Stimulated activated CD4-positive, alpha-beta T cell treated with anti-CD3 and anti-CD28 coated beads, Interleukin-15, amount 100 ng/mL, for 48 hours (primary cell): ENCODE measurements at regions not wholly inside any gene's neighbourhood (a gene's known extent, or its start where the extent isn't known, plus 50 kb on each side); places are given as distances from the start of the nearest gene placed in this dataset.

ENCODE experiments used
- DNase-seq, 2 donors: peaks; one replicate each; pipeline ENCODE4 v3.0.0-alpha.2; 2020; ENCODE audit warnings: low read depth in 2 of 2

GRCh38 chr10:78185693-78186055 lies 152.0 kb downstream of the RPS24 start:
- DNase-seq, result no peak

- DNase-seq, result no peak
Observed at GRCh38 chr10:78186572-78186971, 152.9 kb downstream of the RPS24 start.

GRCh38 chr10:78187371-78187770 lies 153.7 kb downstream of the RPS24 start:
- DNase-seq, result no peak

GRCh38 chr10:78188446-78188845 lies 154.8 kb downstream of the RPS24 start:
- no peak for DNase-seq

- DNase-seq, result no peak
Observed at GRCh38 chr10:78190051-78190825, 156.6 kb downstream of the RPS24 start.

GRCh38 chr10:78191301-78191700 lies 157.6 kb downstream of the RPS24 start:
- DNase-seq, result no peak

GRCh38 chr10:78193189-78193588 lies 159.5 kb downstream of the RPS24 start:
- DNase-seq, result no peak

- no peak for DNase-seq
Observed at GRCh38 chr10:78194050-78194449, 160.4 kb downstream of the RPS24 start.

- no peak for DNase-seq
Observed at GRCh38 chr10:78194539-78195402, 161.1 kb downstream of the RPS24 start.

- DNase-seq, result no peak
Observed at GRCh38 chr10:78196396-78196795, 162.7 kb downstream of the RPS24 start.

GRCh38 chr10:78196964-78197363 lies 163.3 kb downstream of the RPS24 start:
- DNase-seq, result no peak

GRCh38 chr10:78197628-78198272 lies 164.1 kb downstream of the RPS24 start:
- no peak for DNase-seq

GRCh38 chr10:78199005-78199725 lies 165.5 kb downstream of the RPS24 start:
- DNase-seq, result no peak

GRCh38 chr10:78199759-78200158 lies 166.1 kb downstream of the RPS24 start:
- no peak for DNase-seq

- DNase-seq, result no peak
Observed at GRCh38 chr10:78200686-78201085, 167.0 kb downstream of the RPS24 start.

- no peak for DNase-seq
Observed at GRCh38 chr10:78202386-78202785, 168.7 kb downstream of the RPS24 start.

- DNase-seq, result no peak
Observed at GRCh38 chr10:78203915-78204818, 170.5 kb downstream of the RPS24 start.

- DNase-seq, result no peak
Observed at GRCh38 chr10:78205457-78206016, 171.9 kb downstream of the RPS24 start.

- no peak for DNase-seq
Observed at GRCh38 chr10:78207216-78207615, 173.6 kb downstream of the RPS24 start.

- no peak for DNase-seq
Observed at GRCh38 chr10:78207776-78208175, 174.1 kb downstream of the RPS24 start.

- DNase-seq, result no peak
Observed at GRCh38 chr10:78209970-78210369, 176.3 kb downstream of the RPS24 start.
